PC-3 (cell line): ENCODE measurements at regions not wholly inside any gene's neighbourhood (a gene's known extent, or its start where the extent isn't known, plus 50 kb on each side); places are given as distances from the start of the nearest gene placed in this dataset.

ENCODE experiments used
- ATAC-seq: fragments of 200-7000 bp; cut with Tn5 transposase; 2 replicates; pipeline ENCODE4 v1.9.1; 2020; ENCODE audit warnings: mild to moderate bottlenecking, moderate library complexity
- BruUV-seq: library from RNA; stranded (reverse); fragments of 400-500 nt; replicated peaks from 2 replicates; lab custom pipeline; 2021; lab: Mats Ljungman, UMichigan
- CTCF ChIA-PET: fragments of 300-600 bp; sonication (Branson Sonifier 250); formaldehyde crosslinking; loops from one replicate; lab custom pipeline; 2022; ENCODE audit warnings: antibody characterized with exemption; lab: Charles Lee
- POLR2A ChIA-PET: fragments of 300-600 bp; sonication (Branson Sonifier 250); formaldehyde crosslinking; loops from one replicate; lab custom pipeline; 2022; ENCODE audit warnings: antibody characterized with exemption; ENCODE audit not compliant: unreplicated experiment; lab: Charles Lee
- DNase-seq: peaks from one replicate; pipeline ENCODE4 v3.0.0-alpha.2; 2015
- H2AFZ ChIP-seq: fragments of 300-600 bp; sonication (generic); 2 replicates; pipeline ENCODE4 v1.6.0; 2016; ENCODE audit warnings: antibody characterized with exemption, low read length
- H3F3A ChIP-seq: fragments of 300-600 bp; sonication (generic); one replicate; pipeline ENCODE4 v1.6.0; 2017; ENCODE audit warnings: antibody characterized with exemption, low read length, control low read depth, mild to moderate bottlenecking; ENCODE audit not compliant: unreplicated experiment
- H3K27ac ChIP-seq: fragments of 300-600 bp; sonication (generic); 2 replicates; pipeline ENCODE4 v1.5.1; 2016; ENCODE audit warnings: mild to moderate bottlenecking, low read length
- H3K27me3 ChIP-seq: fragments of 300-600 bp; sonication (generic); 2 replicates; pipeline ENCODE4 v1.6.1; 2016; ENCODE audit warnings: low read length, mixed read lengths
- H3K36me3 ChIP-seq: fragments of 300-600 bp; sonication (generic); 2 replicates; pipeline ENCODE4 v1.6.1; 2016; ENCODE audit warnings: low read depth, mixed run types, low read length, mixed read lengths
- H3K4me1 ChIP-seq: fragments of 300-600 bp; sonication (generic); 2 replicates; pipeline ENCODE4 v1.5.1; 2016; ENCODE audit warnings: low read length; ENCODE audit not compliant: insufficient read depth
- H3K4me2 ChIP-seq: fragments of 300-600 bp; sonication (generic); 2 replicates; pipeline ENCODE4 v1.6.0; 2016; ENCODE audit warnings: low read length
- H3K4me3 ChIP-seq: fragments of 300-600 bp; sonication (generic); 2 replicates; pipeline ENCODE4 v1.5.1; 2016; ENCODE audit warnings: mild to moderate bottlenecking, low read length, mixed read lengths
- H3K79me2 ChIP-seq: fragments of 300-600 bp; sonication (generic); 2 replicates; pipeline ENCODE4 v1.6.1; 2017; ENCODE audit warnings: low read length, mixed read lengths
- H3K9ac ChIP-seq: fragments of 300-600 bp; sonication (generic); 2 replicates; pipeline ENCODE4 v1.6.0; 2016; ENCODE audit warnings: mild to moderate bottlenecking, low read length
- H3K9me2 ChIP-seq: fragments of 300-600 bp; sonication (generic); replicated peaks from 2 replicates; pipeline ENCODE4 v1.6.1; 2016; ENCODE audit warnings: mixed run types, low read length, mixed read lengths
- H3K9me3 ChIP-seq: fragments of 300-600 bp; sonication (generic); 2 replicates; pipeline ENCODE4 v1.6.1; 2016; ENCODE audit warnings: low read length, mixed read lengths
- H4K20me1 ChIP-seq: fragments of 300-600 bp; sonication (generic); 2 replicates; pipeline ENCODE4 v1.6.1; 2016; ENCODE audit warnings: low read length, mixed read lengths
- CTCF ChIP-seq: fragments of 300-600 bp; sonication (generic); conservative IDR thresholded peaks from 2 replicates; pipeline ENCODE4 v1.5.1; 2017; ENCODE audit warnings: antibody characterized with exemption, low read depth, mild to moderate bottlenecking, low read length
- EZH2 ChIP-seq: fragments of 300-600 bp; sonication (generic); IDR thresholded peaks from one replicate; pipeline ENCODE4 v1.6.1; 2017; ENCODE audit warnings: antibody characterized with exemption, mild to moderate bottlenecking, low read length; ENCODE audit not compliant: unreplicated experiment
- EZH2phosphoT487 ChIP-seq: fragments of 300-600 bp; sonication (generic); IDR thresholded peaks from 2 replicates; pipeline ENCODE4 v1.6.1; 2018; ENCODE audit warnings: mild to moderate bottlenecking, antibody characterized with exemption, low read length, borderline replicate concordance
- intact Hi-C: fragments of 100-400 bp; cut with micrococcal nuclease; formaldehyde crosslinking; loops from 2 replicates; pipeline ENCODE4 v1.9.0; 2023

GRCh38 chr16:85473909-85474620 lies 139.1 kb upstream of the GSE1 start:
- ATAC-seq (no peak), DNase-seq (no peak)
- no peaks in the 10 kb centered on the region for H4K20me1 ChIP-seq
- TF ChIP-seq EZH2: no peak
- no peak for TF ChIP-seq CTCF
- H3K27me3 ChIP-seq: no peaks in the 10 kb centered on the region
- no peaks in the 10 kb centered on the region for H3K36me3 ChIP-seq
- H2AFZ ChIP-seq: no peak overlapping the region
- H3K4me3 ChIP-seq: no peak overlapping the region
- no TSS peak for BruUV-seq
- no peak overlapping the region for H3K27ac ChIP-seq
- no peak overlapping the region for H3K4me2 ChIP-seq
- H3K9ac ChIP-seq: no peak overlapping the region
- ChIA-PET CTCF (no interaction called here), POLR2A (no interaction called here)
- H3K79me2 ChIP-seq: no peaks in the 10 kb centered on the region
- no peaks in the 10 kb centered on the region for H3F3A ChIP-seq
- H3K4me1 ChIP-seq: peaks cover 13% of the 10 kb centered on the region
- intact Hi-C loops: no loop called here
- H3K9me2 ChIP-seq: no peaks in the 10 kb centered on the region
- no peaks in the 10 kb centered on the region for H3K9me3 ChIP-seq

- H4K20me1 ChIP-seq: no peaks in the 10 kb centered on the region
- no peak overlapping the region for H3K4me3 ChIP-seq
- no peaks in the 10 kb centered on the region for H3K9me2 ChIP-seq
- no peaks in the 10 kb centered on the region for H3K79me2 ChIP-seq
- H3K27me3 ChIP-seq: no peaks in the 10 kb centered on the region
- H3K4me1 ChIP-seq: peaks cover 13% of the 10 kb centered on the region
- H3K9ac ChIP-seq: no peak overlapping the region
- ChIA-PET CTCF (no interaction called here), POLR2A (interaction anchor here (0.6 kb wide), 1 partner anchor 19 kb away, joined by 11 read pairs; no protein-coding TSS in a partner anchor)
- H2AFZ ChIP-seq: no peak overlapping the region
- H3K9me3 ChIP-seq: no peaks in the 10 kb centered on the region
- no peaks in the 10 kb centered on the region for H3K36me3 ChIP-seq
- no TSS peak for BruUV-seq
- intact Hi-C loops: no loop called here
- DNase-seq (no peak), ATAC-seq (no peak)
- TF ChIP-seq EZH2: no peak
- TF ChIP-seq EZH2phosphoT487: no peak
- no peak for TF ChIP-seq CTCF
- no peak overlapping the region for H3K27ac ChIP-seq
- H3F3A ChIP-seq: no peaks in the 10 kb centered on the region
- no peak overlapping the region for H3K4me2 ChIP-seq
Measured at GRCh38 chr16:85474621-85475217, 138.4 kb upstream of the GSE1 start.

GRCh38 chr16:85475233-85475632 lies 137.9 kb upstream of the GSE1 start:
- ChIA-PET POLR2A (interaction anchor here (0.6 kb wide), 1 partner anchor 19 kb away, joined by 11 read pairs; no protein-coding TSS in a partner anchor), CTCF (no interaction called here)
- Histone ChIP-seq H4K20me1 (no peaks in the 10 kb centered on the region), H3K27ac (no peak overlapping the region), H3K9me3 (no peaks in the 10 kb centered on the region), H3K27me3 (no peaks in the 10 kb centered on the region), H3K9me2 (no peaks in the 10 kb centered on the region), H3K4me2 (no peak overlapping the region), H3F3A (no peaks in the 10 kb centered on the region), H2AFZ (no peak overlapping the region), H3K4me1 (peaks cover 13% of the 10 kb centered on the region), H3K4me3 (no peak overlapping the region), H3K36me3 (no peaks in the 10 kb centered on the region), H3K79me2 (no peaks in the 10 kb centered on the region), H3K9ac (no peak overlapping the region)
- TF ChIP-seq CTCF (no peak), EZH2 (no peak), EZH2phosphoT487 (no peak)
- DNase-seq (no peak), ATAC-seq (no peak)
- no TSS peak for BruUV-seq
- intact Hi-C loops: no loop called here
